Neural cell (in vitro differentiated cells): ENCODE measurements at regions not wholly inside any gene's neighbourhood (a gene's known extent, or its start where the extent isn't known, plus 50 kb on each side); places are given as distances from the start of the nearest gene placed in this dataset.
"Not testable (repeated sequence)": the region's sequence is repeated elsewhere in the genome, so short reads cannot be mapped to it uniquely, and the experiment has no call there.

ENCODE experiments used
- H2AFZ ChIP-seq: fragments of 200-600, 300-800 bp; sonication (generic), shearing (Covaris generic); 2 replicates; pipeline ENCODE4 v1.6.0; 2014; ENCODE audit warnings: low read depth, mild to moderate bottlenecking, antibody characterized with exemption, low read length, moderate library complexity
- H3F3A ChIP-seq: fragments of 200-600 bp; shearing (Covaris generic); 2 replicates; pipeline ENCODE4 v1.6.1; 2016; ENCODE audit warnings: mild to moderate bottlenecking, moderate library complexity, mixed read lengths, antibody characterized with exemption, low read length; ENCODE audit not compliant: insufficient read depth, poor library complexity, severe bottlenecking
- H3K27ac ChIP-seq: fragments of 200-600, 300-800 bp; sonication (generic), shearing (Covaris generic); 2 replicates; pipeline ENCODE4 v1.5.1; 2014; ENCODE audit warnings: mild to moderate bottlenecking, low read length, moderate library complexity
- H3K27me3 ChIP-seq: fragments of 300-800, 200-600 bp; sonication (generic), shearing (Covaris generic); 2 replicates; pipeline ENCODE4 v1.6.0; 2014; ENCODE audit warnings: mild to moderate bottlenecking, low read depth, low read length, moderate library complexity; ENCODE audit not compliant: insufficient read depth
- H3K36me3 ChIP-seq: fragments of 300-800, 200-600 bp; sonication (generic), shearing (Covaris generic); 2 replicates; pipeline ENCODE4 v1.5.1; 2014; ENCODE audit warnings: mild to moderate bottlenecking, antibody characterized with exemption, low read length, moderate library complexity; ENCODE audit not compliant: insufficient read depth
- H3K4me2 ChIP-seq: fragments of 300-800, 200-600 bp; sonication (generic), shearing (Covaris generic); 2 replicates; pipeline ENCODE4 v1.6.0; 2014; ENCODE audit warnings: mild to moderate bottlenecking, low read length
- H3K4me3 ChIP-seq: fragments of 300-800, 200-600 bp; sonication (generic), shearing (Covaris generic); 2 replicates; pipeline ENCODE4 v1.5.1; 2014; ENCODE audit warnings: mild to moderate bottlenecking, low read length, moderate library complexity
- H3K79me2 ChIP-seq: fragments of 200-600 bp; shearing (Covaris generic); replicated peaks from 2 replicates; pipeline ENCODE4 v1.6.0; 2014; ENCODE audit warnings: mild to moderate bottlenecking, low read length, moderate library complexity; ENCODE audit not compliant: insufficient read depth
- H3K9ac ChIP-seq: fragments of 300-800, 200-600 bp; sonication (generic), shearing (Covaris generic); 2 replicates; pipeline ENCODE4 v1.6.1; 2016; ENCODE audit warnings: mild to moderate bottlenecking, low read length, mixed read lengths
- H3K9me2 ChIP-seq: fragments of 200-600 bp; shearing (Covaris generic); 2 replicates; pipeline ENCODE4 v1.6.1; 2016; ENCODE audit warnings: mild to moderate bottlenecking, low read length, mixed read lengths; ENCODE audit not compliant: insufficient read depth
- H3K9me3 ChIP-seq: fragments of 200-600, 300-800 bp; sonication (generic), shearing (Covaris generic); 2 replicates; pipeline ENCODE4 v1.6.1; 2016; ENCODE audit warnings: mild to moderate bottlenecking, mixed run types, low read length, moderate library complexity, mixed read lengths
- H4K20me1 ChIP-seq: fragments of 200-600 bp; shearing (Covaris generic); 2 replicates; pipeline ENCODE4 v1.6.1; 2016; ENCODE audit warnings: mild to moderate bottlenecking, mixed run types; ENCODE audit not compliant: insufficient read depth
- EP300 ChIP-seq: fragments of 450-650 bp; conservative IDR thresholded peaks from 2 replicates; pipeline ENCODE4 v1.6.1; 2014; ENCODE audit warnings: antibody characterized with exemption, mild to moderate bottlenecking, moderate library complexity; ENCODE audit not compliant: poor library complexity, severe bottlenecking
- EZH2 ChIP-seq: fragments of 200-600, 300-800 bp; shearing (Covaris generic), sonication (generic); IDR thresholded peaks from 2 replicates; pipeline ENCODE4 v1.6.1; 2014; ENCODE audit warnings: antibody characterized with exemption, low read length, borderline replicate concordance, mild to moderate bottlenecking; ENCODE audit not compliant: insufficient read depth, poor library complexity, severe bottlenecking
- MXI1 ChIP-seq: fragments of 450-650 bp; conservative IDR thresholded peaks from 2 replicates; pipeline ENCODE4 v1.6.1; 2014; ENCODE audit warnings: antibody characterized with exemption, mild to moderate bottlenecking; ENCODE audit not compliant: poor library complexity, severe bottlenecking
- POLR2AphosphoS5 ChIP-seq: IDR thresholded peaks from 2 replicates; pipeline ENCODE4 v1.6.1; 2012
- RAD21 ChIP-seq: fragments of 450-650 bp; conservative IDR thresholded peaks from 2 replicates; pipeline ENCODE4 v1.6.1; 2014; ENCODE audit warnings: antibody characterized with exemption, mild to moderate bottlenecking, moderate library complexity
- TAF1 ChIP-seq: IDR thresholded peaks from 2 replicates; pipeline ENCODE4 v1.6.1; 2012; ENCODE audit warnings: low read depth
- TF ChIP-seq, protein P1 (sequence below): fragments of 450-650 bp; IDR thresholded peaks from 2 replicates; pipeline ENCODE4 v1.5.1; 2014; ENCODE audit warnings: antibody characterized with exemption, mild to moderate bottlenecking, moderate library complexity; ENCODE audit not compliant: poor library complexity, severe bottlenecking
- TF ChIP-seq, protein P2 (sequence below): IDR thresholded peaks from 2 replicates; pipeline ENCODE4 v1.6.1; 2012; ENCODE audit warnings: borderline replicate concordance

DNA sequence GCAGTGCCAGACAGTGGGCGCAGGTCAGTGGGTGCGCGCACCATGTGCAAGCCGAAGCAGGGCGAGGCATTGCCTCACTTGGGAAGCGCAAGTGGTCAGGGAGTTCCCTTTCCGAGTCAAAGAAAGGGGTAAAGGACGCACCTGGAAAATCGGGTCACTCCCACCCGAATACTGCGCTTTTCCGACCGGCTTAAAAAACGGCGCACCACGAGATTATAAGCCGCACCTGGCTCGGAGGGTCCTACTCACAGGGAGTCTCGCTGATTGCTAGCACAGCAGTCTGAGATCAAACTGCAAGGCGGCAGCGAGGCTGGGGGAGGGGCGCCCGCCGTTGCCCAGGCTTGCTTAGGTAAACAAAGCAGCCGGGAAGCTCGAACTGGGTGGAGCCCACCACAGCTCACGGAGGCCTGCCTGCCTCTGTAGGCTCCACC, 77.9 kb downstream of the NR4A2 start:
- H3K27ac ChIP-seq, H3K9me3 ChIP-seq, H3K36me3 ChIP-seq, H3K79me2 ChIP-seq, H3K27me3 ChIP-seq, H3K4me2 ChIP-seq, H3K9ac ChIP-seq, H4K20me1 ChIP-seq, H3K4me3 ChIP-seq, H2AFZ ChIP-seq, H3K9me2 ChIP-seq, H3F3A ChIP-seq: not testable (repeated sequence)

DNA sequence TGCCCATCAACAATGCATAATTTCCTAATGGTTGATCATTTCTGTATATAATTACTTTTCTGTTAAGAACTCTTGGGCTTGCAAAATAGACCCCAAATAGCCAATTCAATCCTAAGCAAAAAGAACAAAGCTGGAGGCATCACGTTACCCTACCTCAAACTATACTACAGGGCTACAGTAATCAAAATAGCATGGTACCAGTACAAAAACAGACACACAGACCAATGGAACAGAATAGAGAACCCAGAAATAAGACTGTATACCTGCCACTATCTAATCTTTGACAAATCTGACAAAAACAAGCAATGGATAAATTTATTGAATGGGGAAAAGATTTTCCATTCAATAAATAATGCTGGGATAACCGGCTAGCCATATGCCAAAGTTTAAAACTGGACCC, 78.8 kb downstream of the NR4A2 start:
- Histone ChIP-seq H4K20me1 (no peaks in the 10 kb centered on the region), H2AFZ (no peak overlapping the region), H3K36me3 (no peaks in the 10 kb centered on the region), H3K4me2 (no peak overlapping the region), H3K9ac (no peak overlapping the region), H3K27ac (no peak overlapping the region), H3F3A (no peaks in the 10 kb centered on the region), H3K79me2 (no peaks in the 10 kb centered on the region), H3K27me3 (no peaks in the 10 kb centered on the region), H3K9me3 (no peaks in the 10 kb centered on the region), H3K9me2 (no peaks in the 10 kb centered on the region), H3K4me3 (no peak overlapping the region)
- TF ChIP-seq MXI1: no peak

DNA sequence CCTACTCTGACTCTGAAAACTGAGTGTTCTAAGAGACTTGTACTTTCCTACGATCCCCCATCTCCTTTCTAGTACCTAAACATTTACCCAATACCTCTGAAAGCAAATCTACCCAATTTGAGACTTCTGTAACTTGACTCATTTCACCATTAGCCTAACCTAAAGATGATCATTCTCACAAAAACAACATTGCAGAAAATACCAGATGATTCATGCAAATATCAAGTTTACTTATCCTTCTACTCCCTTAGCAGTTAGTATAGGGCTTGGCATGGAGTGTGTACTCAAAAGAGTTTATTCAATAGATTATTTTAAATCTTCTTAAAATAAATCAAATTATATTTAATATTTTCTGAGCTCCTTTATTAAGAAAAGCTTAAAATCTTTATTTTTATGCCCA, 89.6 kb downstream of the NR4A2 start:
- no peaks in the 10 kb centered on the region for H3K27me3 ChIP-seq
- H3K79me2 ChIP-seq: no peaks in the 10 kb centered on the region
- H3F3A ChIP-seq: no peaks in the 10 kb centered on the region
- no peak overlapping the region for H3K27ac ChIP-seq
- no peak overlapping the region for H2AFZ ChIP-seq
- H3K9me3 ChIP-seq: no peaks in the 10 kb centered on the region
- H3K9me2 ChIP-seq: no peaks in the 10 kb centered on the region
- no peak overlapping the region for H3K4me2 ChIP-seq
- no peak overlapping the region for H3K4me3 ChIP-seq
- H4K20me1 ChIP-seq: no peaks in the 10 kb centered on the region
- TF ChIP-seq POLR2AphosphoS5: no peak
- no peak for TF ChIP-seq EP300
- TF ChIP-seq, protein P1, sequence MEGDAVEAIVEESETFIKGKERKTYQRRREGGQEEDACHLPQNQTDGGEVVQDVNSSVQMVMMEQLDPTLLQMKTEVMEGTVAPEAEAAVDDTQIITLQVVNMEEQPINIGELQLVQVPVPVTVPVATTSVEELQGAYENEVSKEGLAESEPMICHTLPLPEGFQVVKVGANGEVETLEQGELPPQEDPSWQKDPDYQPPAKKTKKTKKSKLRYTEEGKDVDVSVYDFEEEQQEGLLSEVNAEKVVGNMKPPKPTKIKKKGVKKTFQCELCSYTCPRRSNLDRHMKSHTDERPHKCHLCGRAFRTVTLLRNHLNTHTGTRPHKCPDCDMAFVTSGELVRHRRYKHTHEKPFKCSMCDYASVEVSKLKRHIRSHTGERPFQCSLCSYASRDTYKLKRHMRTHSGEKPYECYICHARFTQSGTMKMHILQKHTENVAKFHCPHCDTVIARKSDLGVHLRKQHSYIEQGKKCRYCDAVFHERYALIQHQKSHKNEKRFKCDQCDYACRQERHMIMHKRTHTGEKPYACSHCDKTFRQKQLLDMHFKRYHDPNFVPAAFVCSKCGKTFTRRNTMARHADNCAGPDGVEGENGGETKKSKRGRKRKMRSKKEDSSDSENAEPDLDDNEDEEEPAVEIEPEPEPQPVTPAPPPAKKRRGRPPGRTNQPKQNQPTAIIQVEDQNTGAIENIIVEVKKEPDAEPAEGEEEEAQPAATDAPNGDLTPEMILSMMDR: no peak
- TF ChIP-seq RAD21: no peak
- TF ChIP-seq, protein P2, sequence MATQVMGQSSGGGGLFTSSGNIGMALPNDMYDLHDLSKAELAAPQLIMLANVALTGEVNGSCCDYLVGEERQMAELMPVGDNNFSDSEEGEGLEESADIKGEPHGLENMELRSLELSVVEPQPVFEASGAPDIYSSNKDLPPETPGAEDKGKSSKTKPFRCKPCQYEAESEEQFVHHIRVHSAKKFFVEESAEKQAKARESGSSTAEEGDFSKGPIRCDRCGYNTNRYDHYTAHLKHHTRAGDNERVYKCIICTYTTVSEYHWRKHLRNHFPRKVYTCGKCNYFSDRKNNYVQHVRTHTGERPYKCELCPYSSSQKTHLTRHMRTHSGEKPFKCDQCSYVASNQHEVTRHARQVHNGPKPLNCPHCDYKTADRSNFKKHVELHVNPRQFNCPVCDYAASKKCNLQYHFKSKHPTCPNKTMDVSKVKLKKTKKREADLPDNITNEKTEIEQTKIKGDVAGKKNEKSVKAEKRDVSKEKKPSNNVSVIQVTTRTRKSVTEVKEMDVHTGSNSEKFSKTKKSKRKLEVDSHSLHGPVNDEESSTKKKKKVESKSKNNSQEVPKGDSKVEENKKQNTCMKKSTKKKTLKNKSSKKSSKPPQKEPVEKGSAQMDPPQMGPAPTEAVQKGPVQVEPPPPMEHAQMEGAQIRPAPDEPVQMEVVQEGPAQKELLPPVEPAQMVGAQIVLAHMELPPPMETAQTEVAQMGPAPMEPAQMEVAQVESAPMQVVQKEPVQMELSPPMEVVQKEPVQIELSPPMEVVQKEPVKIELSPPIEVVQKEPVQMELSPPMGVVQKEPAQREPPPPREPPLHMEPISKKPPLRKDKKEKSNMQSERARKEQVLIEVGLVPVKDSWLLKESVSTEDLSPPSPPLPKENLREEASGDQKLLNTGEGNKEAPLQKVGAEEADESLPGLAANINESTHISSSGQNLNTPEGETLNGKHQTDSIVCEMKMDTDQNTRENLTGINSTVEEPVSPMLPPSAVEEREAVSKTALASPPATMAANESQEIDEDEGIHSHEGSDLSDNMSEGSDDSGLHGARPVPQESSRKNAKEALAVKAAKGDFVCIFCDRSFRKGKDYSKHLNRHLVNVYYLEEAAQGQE: no peak
- no peak for TF ChIP-seq MXI1
- TF ChIP-seq EZH2: no peak
- TF ChIP-seq TAF1: no peak
- no peaks in the 10 kb centered on the region for H3K36me3 ChIP-seq
- H3K9ac ChIP-seq: no peak overlapping the region
